ENCODE measurements at regions not wholly inside any gene's neighbourhood (a gene's known extent, or its start where the extent isn't known, plus 50 kb on each side); places are given as distances from the start of the nearest gene placed in this dataset.

- no peak overlapping the region for H4K8ac ChIP-seq (ENCODE audit: extremely low read depth, insufficient read depth, low read length)
- H3K9ac ChIP-seq (replicated peaks in 1 of 4; ENCODE audit: extremely low read depth in 1 of 4, low read depth in 3 of 4, low read length in 3 of 4) = no peak overlapping the region
- no peaks in the 10 kb centered on the region for H3K9me3 ChIP-seq (ENCODE audit: insufficient read depth in 2 of 2, low read depth in 1 of 2, low read length in 1 of 2)
- H2AK5ac ChIP-seq (ENCODE audit: low read depth, low read length) = no peak overlapping the region
- no peaks in the 10 kb centered on the region for H3K79me1 ChIP-seq (ENCODE audit: low read depth, low read length)
- no peak overlapping the region for H3K4me3 ChIP-seq (ENCODE audit: extremely low read depth in 1 of 4, insufficient read depth in 2 of 4, low read depth in 3 of 4, low read length in 4 of 4)
- no peaks in the 10 kb centered on the region; a peak in 1 of 7 replicates for H3K27me3 ChIP-seq (replicated peaks in 1 of 4; ENCODE audit: control insufficient read depth in 3 of 4, extremely low read depth in 1 of 4, insufficient read depth in 3 of 4, low read length in 3 of 4)
- no peak overlapping the region for H2BK20ac ChIP-seq (ENCODE audit: low read length)
- no peak overlapping the region for H2AFZ ChIP-seq (ENCODE audit: low read length)
- H3K4me1 ChIP-seq (replicated peaks in 1 of 4; ENCODE audit: control insufficient read depth in 3 of 4, insufficient read depth in 4 of 4, low read length in 3 of 4) = peaks cover 0 to 5% (median 3%) of the 10 kb centered on the region in 4 experiments; a peak in 1 of 7 replicates
- no peaks in the 10 kb centered on the region for H3K79me2 ChIP-seq (ENCODE audit: control insufficient read depth in 1 of 2, insufficient read depth in 2 of 2, low read length in 2 of 2)
- DNase-seq (ENCODE audit: low read depth in 1 of 2, low spot score in 2 of 2) = no peak
- WGBS, 2 experiments (ENCODE audit: extremely low coverage in 1 of 2, insufficient coverage in 1 of 2, insufficient read length in 1 of 2, insufficient replicate concordance in 2 of 2, low coverage in 1 of 2, low lambda C conversion rate in 2 of 2, missing lambda C conversion rate in 1 of 2) = 94% methylated on average over 2 of the region's 2 CpGs; no CpG with 5 or more reads in 1 of the 2 experiments
- no peak overlapping the region for H3K14ac ChIP-seq (ENCODE audit: insufficient read length)
- H4K91ac ChIP-seq (replicated peaks; ENCODE audit: insufficient read length, low read length) = no peak overlapping the region
- no peaks in the 10 kb centered on the region for H3K36me3 ChIP-seq (ENCODE audit: control insufficient read depth in 2 of 4, insufficient read depth in 4 of 4, low read length in 3 of 4)
- H3K23me2 ChIP-seq (ENCODE audit: low read depth, low read length) = no peaks in the 10 kb centered on the region
- no peak overlapping the region for H3K27ac ChIP-seq (ENCODE audit: low read depth, low read length)
- TF ChIP-seq CEBPB (IDR thresholded peaks at IDR 0.05; ENCODE audit: low read depth, low read length) (no peak), HDAC6 (IDR thresholded peaks at IDR 0.05; ENCODE audit: low read depth, low read length) (no peak), KDM1A (IDR thresholded peaks at IDR 0.05; ENCODE audit: borderline replicate concordance, low read length) (no peak)
- no peak overlapping the region for H3K4me2 ChIP-seq (ENCODE audit: insufficient read depth in 1 of 2, low read depth in 2 of 2, low read length in 2 of 2)
- no peak overlapping the region for H2BK15ac ChIP-seq (ENCODE audit: low read length)
- no peak overlapping the region for H3K4ac ChIP-seq (replicated peaks; ENCODE audit: insufficient read length, low read depth, low read length)
- no peak overlapping the region for H3K18ac ChIP-seq (ENCODE audit: extremely low read depth, low read length)
- FAIRE-seq = no peak
- no peak overlapping the region for H3K56ac ChIP-seq (replicated peaks; ENCODE audit: insufficient read length, low read depth, low read length)
- H3K23ac ChIP-seq (ENCODE audit: insufficient read length) = no peak overlapping the region
- ChIA-PET POLR2A (ENCODE audit: partially characterized antibody) (no interaction called here), CTCF (ENCODE audit: partially characterized antibody) (interaction anchor here (0.7 to 0.8 kb wide), 3 partner anchors 12 to 52 kb away, joined by 3 to 4 read pairs (median 3); no protein-coding TSS in a partner anchor)
- H4K5ac ChIP-seq (ENCODE audit: insufficient read length, low read depth, low read length) = no peak overlapping the region
- H4K20me1 ChIP-seq (replicated peaks in 1 of 2; ENCODE audit: control insufficient read depth in 1 of 2, insufficient read depth in 2 of 2, low read length in 2 of 2) = no peaks in the 10 kb centered on the region
- no peak overlapping the region for H2BK5ac ChIP-seq (ENCODE audit: low read depth, low read length)
- no peak overlapping the region for H2BK120ac ChIP-seq (replicated peaks; ENCODE audit: low read depth, low read length)
- H2BK12ac ChIP-seq (ENCODE audit: low read depth, low read length) = no peak overlapping the region
Observed at GRCh38 chr2:66069937-66070720, 364.8 kb upstream of the MEIS1 start.
